AG09309 (cell line): ENCODE measurements at regions not wholly inside any gene's neighbourhood (a gene's known extent, or its start where the extent isn't known, plus 50 kb on each side); places are given as distances from the start of the nearest gene placed in this dataset.
"Not testable (repeated sequence)": the region's sequence is repeated elsewhere in the genome, so short reads cannot be mapped to it uniquely, and the experiment has no call there.

Experiments used
- DNase-seq: peaks from one replicate; pipeline ENCODE4 v3.0.0-alpha.2; 2010; ENCODE audit warnings: low read depth
- H3K4me3 ChIP-seq: 2 replicates; pipeline ENCODE4 v1.5.1; 2011; ENCODE audit warnings: mild to moderate bottlenecking, low read depth, low read length, moderate library complexity; ENCODE audit not compliant: control insufficient read depth
- CTCF ChIP-seq: IDR thresholded peaks from 2 replicates; pipeline ENCODE4 v1.5.1; 2011; ENCODE audit warnings: mild to moderate bottlenecking, low read depth, low read length, inconsistent platforms; ENCODE audit not compliant: insufficient read depth, control insufficient read depth; ENCODE audit errors: missing control alignments

- peak; percentile 4 for DNase-seq
- TF ChIP-seq CTCF: no peak
- no peak overlapping the region for H3K4me3 ChIP-seq
These were observed 219.1 kb downstream of the NDUFS4 start for GRCh38 chr5:53779541-53779981.

GRCh38 chr5:53782620-53783019, 222.2 kb downstream of the NDUFS4 start:
- no peak for TF ChIP-seq CTCF
- DNase-seq: no peak
- H3K4me3 ChIP-seq: no peak overlapping the region

GRCh38 chr5:53783624-53784228, 223.3 kb downstream of the NDUFS4 start:
- H3K4me3 ChIP-seq: no peak overlapping the region
- TF ChIP-seq CTCF: no peak
- DNase-seq: no peak

- no peak for TF ChIP-seq CTCF
- H3K4me3 ChIP-seq: no peak overlapping the region
- no peak for DNase-seq
These were observed 224.2 kb downstream of the NDUFS4 start for GRCh38 chr5:53784596-53784995.

- no peak for DNase-seq
- H3K4me3 ChIP-seq: no peak overlapping the region
- no peak for TF ChIP-seq CTCF
These were observed 225.5 kb downstream of the NDUFS4 start for GRCh38 chr5:53785924-53786323.

DNA sequence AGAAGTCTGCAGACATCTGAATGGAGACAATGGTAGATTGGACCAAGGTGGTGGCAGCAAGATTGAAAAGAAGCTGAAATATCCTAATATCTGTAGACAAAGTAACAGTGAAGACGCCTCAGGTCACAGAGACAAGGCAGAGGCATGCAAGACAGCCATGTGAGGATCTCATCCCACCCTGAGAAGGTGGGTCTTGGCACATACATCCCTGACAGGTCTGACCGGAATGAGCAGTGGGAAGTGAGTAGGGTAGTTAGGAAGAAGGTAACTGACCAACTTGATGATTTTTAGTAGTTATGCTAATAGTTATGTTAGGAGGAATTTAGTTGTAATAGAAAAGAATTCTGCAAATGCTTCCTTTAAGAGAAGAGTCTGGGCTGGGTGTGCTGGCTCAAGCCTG, 229.6 kb downstream of the NDUFS4 start:
- DNase-seq: no peak
- TF ChIP-seq CTCF: no peak
- no peak overlapping the region for H3K4me3 ChIP-seq

GRCh38 chr5:53792338-53792737, 231.9 kb downstream of the NDUFS4 start:
- no peak for TF ChIP-seq CTCF
- DNase-seq: no peak
- no peak overlapping the region for H3K4me3 ChIP-seq

- not testable (repeated sequence) for DNase-seq, H3K4me3 ChIP-seq
These were observed 239.2 kb downstream of the NDUFS4 start for GRCh38 chr5:53799644-53800043.

- H3K4me3 ChIP-seq, DNase-seq: not testable (repeated sequence)
These were observed 248.0 kb downstream of the NDUFS4 start for GRCh38 chr5:53808392-53808791.
